Adipose tissue (tissue), 3 donors: ENCODE measurements at regions not wholly inside any gene's neighbourhood (a gene's known extent, or its start where the extent isn't known, plus 50 kb on each side); places are given as distances from the start of the nearest gene placed in this dataset.
"Not testable (repeated sequence)": the region's sequence is repeated elsewhere in the genome, so short reads cannot be mapped to it uniquely, and the experiment has no call there.

ENCODE experiments used
- H3K27ac ChIP-seq: one replicate; pipeline ENCODE4 v1.5.1; 2013; ENCODE audit warnings: low read depth, low read length
- WGBS, 3 donors: extraction: QIAGEN DNeasy Blood & Tissue Kit; methylation state at CpG; one replicate each; pipeline ENCODE4 v1.1.7; 2013; 5-methylcytosine and 5-hydroxymethylcytosine counted together
- donor health status: healthy with polysubstance abuse.
- donor health status: Bipolar disorder and iron deficiency.
- donor health status: healthy.

- WGBS, 3 donors, result 76 to 88% (median 79%) methylated on average over 1 of the region's 1 CpG
These were observed 488.5 kb upstream of the JARID2 start for GRCh38 chr6:14757418-14757817.

GRCh38 chr6:14758421-14759081 is 487.3 kb upstream of the JARID2 start:
- WGBS, 3 donors, result 57 to 72% (median 69%) methylated on average over 8 of the region's 8 CpGs
- H3K27ac ChIP-seq, result no peak overlapping the region

More at GRCh38 chr6:14757418-14757817, 488.5 kb upstream of the JARID2 start:
- H3K27ac ChIP-seq, result no peak overlapping the region

- H3K27ac ChIP-seq, result no peak overlapping the region
- WGBS, 3 donors, result 70 to 90% (median 90%) methylated on average over 4 of the region's 4 CpGs
These were observed 485.7 kb upstream of the JARID2 start for GRCh38 chr6:14759976-14760672.

- no peak overlapping the region for H3K27ac ChIP-seq
- WGBS, 3 donors, result 71 to 88% (median 86%) methylated on average over 8 of the region's 8 CpGs
These were observed 483.8 kb upstream of the JARID2 start for GRCh38 chr6:14762077-14762476.

GRCh38 chr6:14763139-14763538 is 482.7 kb upstream of the JARID2 start:
- WGBS, 3 donors, result 69 to 79% (median 74%) methylated on average over 6 of the region's 6 CpGs

GRCh38 chr6:14763616-14764015 is 482.3 kb upstream of the JARID2 start:
- no peak overlapping the region for H3K27ac ChIP-seq
- WGBS, 3 donors, result 83 to 95% (median 90%) methylated on average over 1 of the region's 1 CpG

More at GRCh38 chr6:14763139-14763538, 482.7 kb upstream of the JARID2 start:
- H3K27ac ChIP-seq, result no peak overlapping the region

- no peak overlapping the region for H3K27ac ChIP-seq
- 91 to 93% (median 93%) methylated on average over 6 of the region's 6 CpGs for WGBS, 3 donors
These were observed 480.8 kb upstream of the JARID2 start for GRCh38 chr6:14765106-14765505.

- WGBS, 3 donors, result 74 to 82% (median 80%) methylated on average over 3 of the region's 3 CpGs
- H3K27ac ChIP-seq, result no peak overlapping the region
These were observed 480.0 kb upstream of the JARID2 start for GRCh38 chr6:14765721-14766390.

- 93 to 94% (median 93%) methylated on average over 8 of the region's 8 CpGs for WGBS, 3 donors
- H3K27ac ChIP-seq, result no peak overlapping the region
These were observed 479.4 kb upstream of the JARID2 start for GRCh38 chr6:14766391-14766994.

- WGBS, 3 donors, result 30 to 66% (median 39%) methylated on average over 5 of the region's 5 CpGs
- no peak overlapping the region for H3K27ac ChIP-seq
These were observed 478.6 kb upstream of the JARID2 start for GRCh38 chr6:14767226-14767625.

- WGBS, 3 donors, result 85 to 92% (median 90%) methylated on average over 3 of the region's 3 CpGs
These were observed 475.8 kb upstream of the JARID2 start for GRCh38 chr6:14770040-14770439.

GRCh38 chr6:14770572-14770971 is 475.3 kb upstream of the JARID2 start:
- WGBS, 3 donors, result 62 to 86% (median 77%) methylated on average over 6 of the region's 6 CpGs
- no peak overlapping the region for H3K27ac ChIP-seq

More at GRCh38 chr6:14770040-14770439, 475.8 kb upstream of the JARID2 start:
- no peak overlapping the region for H3K27ac ChIP-seq

- WGBS, 3 donors, result 52 to 68% (median 61%) methylated on average over 3 of the region's 3 CpGs
These were observed 474.9 kb upstream of the JARID2 start for GRCh38 chr6:14771016-14771415.

GRCh38 chr6:14772188-14772587 is 473.7 kb upstream of the JARID2 start:
- 89 to 94% (median 93%) methylated on average over 7 of the region's 7 CpGs for WGBS, 3 donors

More at GRCh38 chr6:14771016-14771415, 474.9 kb upstream of the JARID2 start:
- H3K27ac ChIP-seq, result no peak overlapping the region

GRCh38 chr6:14775528-14775927 is 470.3 kb upstream of the JARID2 start:
- WGBS, 3 donors, result 57 to 82% (median 74%) methylated on average over 1 of the region's 1 CpG
- no peak overlapping the region for H3K27ac ChIP-seq

More at GRCh38 chr6:14772188-14772587, 473.7 kb upstream of the JARID2 start:
- H3K27ac ChIP-seq, result no peak overlapping the region

- WGBS, 3 donors, result 59 to 88% (median 87%) methylated on average over 3 of the region's 3 CpGs
- H3K27ac ChIP-seq, result no peak overlapping the region
These were observed 469.6 kb upstream of the JARID2 start for GRCh38 chr6:14776307-14776706.

GRCh38 chr6:14781772-14782525 is 463.9 kb upstream of the JARID2 start:
- 63 to 92% (median 87%) methylated on average over 12 of the region's 12 CpGs for WGBS, 3 donors
- no peak overlapping the region for H3K27ac ChIP-seq

- 90 to 95% (median 93%) methylated on average over 10 of the region's 10 CpGs for WGBS, 3 donors
- H3K27ac ChIP-seq, result not testable (repeated sequence)
These were observed 462.9 kb upstream of the JARID2 start for GRCh38 chr6:14782921-14783464.
